GM12878 (cell line): ENCODE measurements at regions not wholly inside any gene's neighbourhood (a gene's known extent, or its start where the extent isn't known, plus 50 kb on each side); places are given as distances from the start of the nearest gene placed in this dataset.

Experiments
- ATAC-seq: fragments of 200-7000 bp; cut with Tn5 transposase; 3 replicates; pipeline ENCODE4 v1.9.1; 2020; ENCODE audit warnings: mild to moderate bottlenecking, moderate library complexity
- BruUV-seq: library from RNA; stranded (reverse); fragments of 400-500 nt; replicated peaks from 2 replicates; lab custom pipeline; 2021; lab: Mats Ljungman, UMichigan
- CTCF ChIA-PET: fragments of 300-600 bp; sonication (Branson Sonifier 250); formaldehyde crosslinking; extraction: SDS; loops from one replicate; lab custom pipeline; 2021; ENCODE audit warnings: inconsistent platforms; lab: Yijun Ruan, JAX
- POLR2A ChIA-PET: fragments of 350-600 bp; formaldehyde crosslinking; extraction: SDS; loops from one replicate; lab custom pipeline; 2021; ENCODE audit warnings: inconsistent platforms; lab: Charles Lee
- RAD21 ChIA-PET: fragments of 300-600 bp; sonication (Branson Sonifier 250); formaldehyde crosslinking; loops from one replicate; lab custom pipeline; 2023; ENCODE audit warnings: antibody characterized with exemption; ENCODE audit not compliant: unreplicated experiment; lab: Charles Lee
- SMC1A ChIA-PET: fragments of 300-600 bp; sonication (Branson Sonifier 250); formaldehyde crosslinking; loops from one replicate; lab custom pipeline; 2023; ENCODE audit not compliant: unreplicated experiment, uncharacterized antibody; lab: Charles Lee
- DNase-seq: peaks from one replicate; pipeline ENCODE4 v3.0.0-alpha.2; 2011; ENCODE audit warnings: low read depth, low spot score
- FAIRE-seq: peaks from 3 replicates; lab custom pipeline; 2011; peaks lifted over from hg19 to GRCh38; lab: Jason Lieb, UNC
- H2AFZ ChIP-seq: 2 replicates; pipeline ENCODE4 v1.6.0; 2011; ENCODE audit warnings: low read depth, low read length, control low read depth; ENCODE audit not compliant: control insufficient read depth
- H3K27ac ChIP-seq: 2 replicates; pipeline ENCODE4 v1.5.1; 2011; ENCODE audit warnings: control low read depth; ENCODE audit not compliant: control insufficient read depth, insufficient read depth
- H3K27me3 ChIP-seq, 2 experiments: replicated peaks in 1 of 2; 2 replicates each; pipeline versions ENCODE4 v1.6.0 to v1.6.1; 2011; ENCODE audit warnings: low read length in 1 of 2; ENCODE audit not compliant: control insufficient read depth in 2 of 2, insufficient read depth in 2 of 2
- H3K36me3 ChIP-seq, 2 experiments: 2 replicates each; pipeline ENCODE4 v1.5.1; 2011; ENCODE audit warnings: low read length in 1 of 2; ENCODE audit not compliant: control insufficient read depth in 2 of 2, insufficient read depth in 2 of 2
- H3K4me1 ChIP-seq: 2 replicates; pipeline ENCODE4 v1.6.1; 2011; ENCODE audit warnings: mild to moderate bottlenecking, low read length, moderate library complexity, mixed read lengths; ENCODE audit not compliant: control insufficient read depth, insufficient read depth
- H3K4me2 ChIP-seq: 2 replicates; pipeline ENCODE4 v1.6.0; 2011; ENCODE audit warnings: control low read depth; ENCODE audit not compliant: control insufficient read depth, insufficient read depth
- H3K4me3 ChIP-seq: fragments of 200-600 bp; sonication (generic); 2 replicates; pipeline ENCODE4 v1.5.1; 2016
- H3K79me2 ChIP-seq: 2 replicates; pipeline ENCODE4 v1.6.0; 2011; ENCODE audit warnings: low read length; ENCODE audit not compliant: control insufficient read depth, insufficient read depth
- H3K9ac ChIP-seq: 2 replicates; pipeline ENCODE4 v1.8.0; 2011; ENCODE audit warnings: low read length, control low read depth, mixed read lengths; ENCODE audit not compliant: control insufficient read depth, insufficient read depth
- H3K9me3 ChIP-seq: replicated peaks from 3 replicates; pipeline ENCODE4 v1.5.1; 2011; ENCODE audit warnings: mild to moderate bottlenecking, low read length; ENCODE audit not compliant: control insufficient read depth, insufficient read depth
- H4K20me1 ChIP-seq: 2 replicates; pipeline ENCODE4 v1.6.0; 2011; ENCODE audit not compliant: control insufficient read depth, insufficient read depth
- MYB ChIP-seq: fragments of 150-350 bp; IDR thresholded peaks from 2 replicates; pipeline ENCODE4 v1.6.1; 2014; ENCODE audit warnings: mild to moderate bottlenecking, low read depth, low read length, borderline replicate concordance
- PML ChIP-seq: IDR thresholded peaks from 2 replicates; pipeline ENCODE4 v1.6.1; 2012; ENCODE audit warnings: low read length, inconsistent platforms
- PRDM15 ChIP-seq: fragments of 450-650 bp; formaldehyde crosslinking; IDR thresholded peaks from 2 replicates; pipeline ENCODE4 v1.4.0; 2020; ENCODE audit warnings: mild to moderate bottlenecking, moderate library complexity
- TCF3 ChIP-seq: IDR thresholded peaks from 2 replicates; pipeline ENCODE4 v1.6.1; 2012; ENCODE audit warnings: low read depth, mild to moderate bottlenecking, low read length, borderline replicate concordance; ENCODE audit not compliant: insufficient read depth
- ZNF207 ChIP-seq: fragments of 450-650 bp; IDR thresholded peaks from 2 replicates; pipeline ENCODE4 v1.6.1; 2014; ENCODE audit warnings: antibody characterized with exemption, mild to moderate bottlenecking, borderline replicate concordance
- ZSCAN29 ChIP-seq: fragments of 450-650 bp; IDR thresholded peaks from 2 replicates; pipeline ENCODE4 v1.6.1; 2017; ENCODE audit warnings: mild to moderate bottlenecking, moderate library complexity
- WGBS: methylation state at CpG from one replicate; pipeline ENCODE4 v1.1.6; 2016; ENCODE audit warnings: low lambda C conversion rate; ENCODE audit not compliant: insufficient replicate concordance, insufficient coverage; ENCODE audit errors: missing lambda C conversion rate; 5-methylcytosine and 5-hydroxymethylcytosine counted together
- in situ Hi-C: fragments of 300-500 bp; cut with MboI; formaldehyde crosslinking; loops from 9 replicates; pipeline ENCODE4 v1.14.3; 2018; ENCODE audit warnings: mixed read lengths
- intact Hi-C: fragments of 100-400 bp; cut with micrococcal nuclease; formaldehyde crosslinking; loops from one replicate; pipeline ENCODE4 v1.14.2; 2022; ENCODE audit not compliant: unreplicated experiment
- TF ChIP-seq, protein P1 (sequence below): IDR thresholded peaks from 2 replicates; pipeline ENCODE4 v1.6.1; 2012; ENCODE audit warnings: low read depth, low read length, improper control_type of control experiment

GRCh38 chr10:64952042-64952441, 1430.8 kb downstream of the REEP3 start:
- FAIRE-seq (no peak), ATAC-seq (no peak), DNase-seq (no peak)
- no peak overlapping the region for H3K4me3 ChIP-seq
- no peak for TF ChIP-seq ZSCAN29
- TF ChIP-seq, protein P1, sequence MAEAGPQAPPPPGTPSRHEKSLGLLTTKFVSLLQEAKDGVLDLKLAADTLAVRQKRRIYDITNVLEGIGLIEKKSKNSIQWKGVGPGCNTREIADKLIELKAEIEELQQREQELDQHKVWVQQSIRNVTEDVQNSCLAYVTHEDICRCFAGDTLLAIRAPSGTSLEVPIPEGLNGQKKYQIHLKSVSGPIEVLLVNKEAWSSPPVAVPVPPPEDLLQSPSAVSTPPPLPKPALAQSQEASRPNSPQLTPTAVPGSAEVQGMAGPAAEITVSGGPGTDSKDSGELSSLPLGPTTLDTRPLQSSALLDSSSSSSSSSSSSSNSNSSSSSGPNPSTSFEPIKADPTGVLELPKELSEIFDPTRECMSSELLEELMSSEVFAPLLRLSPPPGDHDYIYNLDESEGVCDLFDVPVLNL, result no peak
- no peak for TF ChIP-seq PML
- no peak for TF ChIP-seq ZNF207
- no peak for TF ChIP-seq PRDM15 (CRISPR knock-in tag)
- no peak for TF ChIP-seq MYB
- TF ChIP-seq TCF3, result no peak
- BruUV-seq, result no TSS peak
- H3K4me1 ChIP-seq, result no peaks in the 10 kb centered on the region
- in situ Hi-C loops (no loop called here), intact Hi-C loops (no loop called here)
- H3K4me2 ChIP-seq, result no peak overlapping the region
- H3K36me3 ChIP-seq, result no peaks in the 10 kb centered on the region
- RAD21 ChIA-PET, result no interaction called here
- H2AFZ ChIP-seq, result no peak overlapping the region
- CTCF ChIA-PET, result no interaction called here
- POLR2A ChIA-PET, result no interaction called here
- SMC1A ChIA-PET, result no interaction called here
- H3K27me3 ChIP-seq, result no peaks in the 10 kb centered on the region
- 18% methylated on average over 2 of the region's 2 CpGs for WGBS
- H3K27ac ChIP-seq, result no peak overlapping the region
- no peaks in the 10 kb centered on the region for H3K9me3 ChIP-seq
- H3K9ac ChIP-seq, result no peak overlapping the region
- H3K79me2 ChIP-seq, result no peaks in the 10 kb centered on the region
- H4K20me1 ChIP-seq, result no peaks in the 10 kb centered on the region
